IPS-NIHi7 (cell line): ENCODE measurements at regions not wholly inside any gene's neighbourhood (a gene's known extent, or its start where the extent isn't known, plus 50 kb on each side); places are given as distances from the start of the nearest gene placed in this dataset.

Experiments used
- DNase-seq: peaks from one replicate; pipeline ENCODE4 v3.0.0; 2012; ENCODE audit warnings: mixed read lengths; ENCODE audit errors: extremely low spot score

DNA sequence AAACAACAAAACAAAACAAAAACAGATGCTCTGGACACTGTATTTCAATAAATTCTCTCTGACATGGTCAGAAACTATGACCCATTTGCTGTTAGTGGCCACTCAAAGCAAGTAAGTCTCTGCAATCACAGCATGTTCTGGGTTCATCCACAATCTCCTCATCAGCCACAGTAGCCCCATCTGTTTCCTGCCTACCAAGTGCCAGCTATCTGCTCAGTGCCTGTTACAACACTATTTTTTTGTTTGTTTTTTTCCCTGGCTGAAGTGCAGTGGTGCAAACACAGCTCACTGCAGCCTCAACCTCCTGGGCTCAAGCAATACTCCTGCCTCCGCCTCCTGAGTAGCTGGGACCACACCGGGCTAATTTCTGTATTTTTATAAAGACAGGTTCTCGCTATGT is 137.9 kb downstream of the SOX9 start:
- DNase-seq: no peak

DNA sequence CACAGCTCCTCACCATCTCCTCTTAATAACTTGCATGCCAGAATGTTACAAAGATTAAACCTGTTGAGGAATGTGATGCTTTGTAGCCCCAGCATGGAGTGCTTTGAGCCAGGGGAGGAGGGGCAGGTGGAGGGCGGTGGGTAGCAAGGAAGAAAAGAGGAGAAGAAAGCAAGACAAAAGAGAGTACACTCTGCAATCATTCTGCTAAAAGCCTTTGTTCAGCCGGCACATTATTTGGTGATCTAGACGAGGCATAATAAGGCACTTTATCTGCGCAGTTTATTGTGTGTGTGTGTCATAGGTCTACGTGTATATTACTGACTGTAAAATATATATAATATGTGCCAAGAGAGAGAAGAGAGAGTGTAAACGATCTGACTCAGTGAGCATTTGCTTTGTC is 139.1 kb downstream of the SOX9 start:
- no peak for DNase-seq

DNA sequence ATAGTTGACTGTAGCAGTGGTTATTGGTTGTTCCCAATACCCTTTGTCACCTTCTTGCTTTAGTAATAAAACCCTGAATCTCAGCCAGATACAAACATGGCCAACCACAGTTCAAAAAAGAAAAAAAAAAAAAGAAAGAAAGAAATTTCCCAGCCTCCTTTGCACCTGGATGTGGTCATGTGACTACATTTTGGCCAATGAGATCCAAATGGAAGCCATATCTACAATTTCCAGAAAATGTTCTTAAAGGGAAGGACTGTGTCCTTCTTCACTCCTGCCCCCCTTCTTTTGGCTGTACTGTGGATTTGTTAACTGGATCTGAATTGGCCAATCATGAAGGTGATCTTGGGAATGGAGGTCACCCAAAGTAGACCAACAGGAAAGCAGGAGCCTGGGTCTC is 141.9 kb downstream of the SOX9 start:
- DNase-seq: no peak

DNA sequence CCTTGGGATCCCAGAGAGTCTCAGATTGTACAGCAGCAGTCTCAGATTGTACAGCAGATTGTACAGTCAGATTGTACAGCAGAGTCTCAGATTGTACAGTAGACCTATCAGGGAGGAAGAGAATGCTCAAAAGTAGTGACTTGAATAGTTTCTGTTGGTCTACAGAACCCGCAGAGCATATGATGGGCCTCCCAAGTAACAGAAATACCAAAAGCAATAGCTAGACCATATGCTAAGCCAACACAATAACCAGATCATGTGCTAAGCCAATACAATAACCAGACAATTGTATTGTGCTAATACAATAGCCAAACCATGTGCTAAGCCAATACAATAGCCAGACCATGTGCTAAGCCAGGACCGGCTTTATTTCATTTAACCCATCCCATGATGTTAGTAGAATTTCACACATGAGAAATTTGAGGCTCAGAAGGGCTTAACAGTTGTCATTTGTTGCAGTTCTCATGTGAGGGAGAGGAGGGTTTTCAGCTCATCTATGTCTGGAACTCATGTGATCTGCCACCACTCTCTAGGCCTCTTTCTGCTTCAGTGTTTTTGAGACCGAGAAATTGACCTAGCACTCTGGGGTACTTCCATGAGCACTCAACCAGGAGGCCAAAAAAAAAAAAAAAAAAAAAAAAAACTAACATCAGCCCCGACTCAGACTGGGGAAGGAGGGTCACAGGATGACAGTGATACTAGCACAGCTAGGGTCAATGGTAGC is 144.0 kb downstream of the SOX9 start:
- DNase-seq: no peak

DNA sequence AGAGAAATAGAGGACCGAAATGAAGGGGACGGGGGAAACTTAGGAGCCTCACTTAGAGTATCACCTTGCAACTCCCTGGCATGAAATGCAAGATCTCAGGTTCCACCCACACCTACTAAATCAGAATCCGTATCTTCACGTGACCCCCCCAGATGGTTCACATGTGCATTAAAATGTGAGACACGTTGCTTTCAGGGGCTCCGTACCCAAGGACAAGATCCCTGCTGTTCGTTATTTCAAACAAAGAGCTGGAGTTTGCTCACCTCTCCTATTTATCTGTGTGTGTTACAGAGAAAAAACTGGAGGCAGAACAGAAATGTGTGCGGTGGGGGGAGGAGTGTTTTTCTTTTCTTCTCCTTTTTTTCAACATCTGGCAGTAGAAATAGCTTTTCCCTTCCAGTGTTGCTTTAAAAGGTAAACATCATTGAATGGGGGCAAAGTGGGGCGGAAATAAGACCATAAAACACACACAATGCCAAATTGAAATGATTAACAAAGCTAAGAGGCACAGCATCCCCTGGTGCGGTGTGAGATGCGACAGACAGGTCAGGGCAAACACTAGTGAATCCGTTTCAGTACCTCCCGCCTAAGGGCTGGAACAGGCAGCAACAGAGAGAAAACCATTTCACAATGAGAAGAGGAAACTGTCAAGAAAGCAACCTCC is 145.4 kb downstream of the SOX9 start:
- DNase-seq: no peak

DNA sequence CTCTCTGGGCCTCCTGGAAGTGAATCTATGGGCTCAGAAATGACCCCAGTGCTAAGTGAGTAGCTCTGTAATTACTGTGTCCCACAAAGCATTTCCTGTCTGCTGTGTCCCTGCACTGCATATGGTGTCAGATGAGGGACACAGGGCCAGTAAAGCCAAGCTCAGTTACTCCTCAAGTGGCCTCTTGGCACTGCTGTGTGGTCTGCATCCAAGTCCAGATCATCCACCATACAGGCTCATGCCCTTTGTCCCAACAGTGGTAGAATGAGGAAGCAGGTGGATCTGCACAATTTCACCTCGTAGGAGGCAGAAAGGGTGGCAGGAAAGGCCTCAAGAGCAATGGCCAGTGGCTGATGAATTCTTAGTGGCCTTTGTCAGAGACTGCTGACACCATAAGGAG is 146.8 kb downstream of the SOX9 start:
- DNase-seq: no peak

GRCh38 chr17:72268431-72268830 is 147.6 kb downstream of the SOX9 start:
- no peak for DNase-seq

GRCh38 chr17:72270273-72270924 is 149.6 kb downstream of the SOX9 start:
- DNase-seq: no peak

- no peak for DNase-seq
These were observed 150.8 kb downstream of the SOX9 start for GRCh38 chr17:72271603-72272002.

- DNase-seq: no peak
These were observed 152.7 kb downstream of the SOX9 start for GRCh38 chr17:72273289-72274056.

DNA sequence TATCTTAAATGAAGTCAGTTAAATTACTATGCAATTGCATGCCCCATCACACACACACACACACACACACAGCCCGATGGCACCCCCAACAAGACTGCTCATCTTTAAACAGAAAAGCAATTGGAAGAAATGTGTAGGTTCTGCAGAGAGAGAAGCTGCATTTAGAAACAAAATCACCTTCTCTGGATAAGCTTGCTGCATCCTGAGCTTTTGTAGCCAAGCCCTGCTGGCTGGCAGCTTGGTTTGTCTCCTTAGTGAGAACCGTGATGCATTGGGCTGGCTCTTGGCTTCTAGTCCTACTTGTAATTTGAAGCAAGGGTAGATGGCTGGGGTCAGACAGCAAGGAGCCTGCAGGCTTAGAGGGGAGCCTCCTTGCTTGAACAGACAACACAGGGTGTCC is 153.8 kb downstream of the SOX9 start:
- DNase-seq: no peak

DNA sequence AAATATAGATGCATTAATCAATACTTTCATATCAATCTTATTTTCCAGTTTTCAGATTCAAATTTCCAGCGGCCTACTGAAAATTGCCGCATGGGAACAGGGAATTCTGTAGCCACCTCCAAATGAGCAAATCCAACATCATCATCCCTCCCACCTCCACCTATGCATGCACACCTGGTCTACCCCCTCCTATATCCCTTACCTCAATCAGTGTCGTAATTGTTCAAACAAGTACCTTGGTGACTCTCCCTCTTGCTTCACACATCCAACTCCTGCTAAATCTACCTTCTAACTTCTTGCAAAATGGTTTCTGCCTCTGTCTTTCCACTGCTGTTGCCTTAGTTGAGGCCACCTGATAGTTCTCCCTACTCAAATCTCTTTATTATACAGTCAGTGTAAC is 160.1 kb downstream of the SOX9 start:
- DNase-seq: no peak

- no peak for DNase-seq
These were observed 161.7 kb downstream of the SOX9 start for GRCh38 chr17:72282439-72283029.

DNA sequence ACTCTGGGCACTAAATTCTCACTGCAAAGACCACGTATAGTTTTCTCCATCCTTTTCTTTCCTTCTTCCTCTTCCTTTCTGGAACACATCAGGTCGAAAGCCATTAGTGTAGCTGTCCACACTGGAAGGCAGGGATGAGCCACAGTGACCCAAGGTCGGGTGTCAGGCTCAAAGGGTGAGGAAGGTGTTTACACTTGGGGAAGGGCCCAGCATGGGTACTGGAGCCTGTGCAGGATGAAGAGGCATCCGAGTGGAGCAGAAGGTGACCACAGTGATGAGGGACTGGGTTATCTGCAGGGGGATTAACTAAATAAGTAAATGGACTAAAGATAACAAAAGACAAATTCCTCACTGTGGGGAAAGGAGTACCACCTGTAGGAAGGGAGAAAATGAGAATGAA is 164.0 kb downstream of the SOX9 start:
- no peak for DNase-seq

GRCh38 chr17:72287586-72287985 is 166.8 kb downstream of the SOX9 start:
- DNase-seq: no peak

DNA sequence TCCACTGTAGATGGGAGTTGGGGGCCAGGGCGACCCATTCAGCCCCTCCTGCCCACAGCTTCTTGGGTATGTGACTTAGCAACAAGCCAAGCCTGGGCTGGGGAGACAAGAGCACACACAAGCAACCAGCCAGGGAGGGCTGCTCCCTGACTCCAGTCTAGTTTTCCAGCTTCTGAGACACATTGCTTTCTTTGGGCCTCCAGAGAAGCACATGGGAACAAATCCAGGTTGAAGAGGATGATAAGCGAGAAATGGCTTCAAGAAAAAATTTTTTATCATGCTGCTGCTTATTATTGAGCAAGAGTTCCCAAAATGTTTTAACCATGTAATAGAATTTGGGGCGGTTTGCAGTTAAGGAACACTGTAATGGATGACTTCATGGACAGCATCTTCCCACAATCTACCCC is 173.7 kb downstream of the SOX9 start:
- DNase-seq: no peak

DNA sequence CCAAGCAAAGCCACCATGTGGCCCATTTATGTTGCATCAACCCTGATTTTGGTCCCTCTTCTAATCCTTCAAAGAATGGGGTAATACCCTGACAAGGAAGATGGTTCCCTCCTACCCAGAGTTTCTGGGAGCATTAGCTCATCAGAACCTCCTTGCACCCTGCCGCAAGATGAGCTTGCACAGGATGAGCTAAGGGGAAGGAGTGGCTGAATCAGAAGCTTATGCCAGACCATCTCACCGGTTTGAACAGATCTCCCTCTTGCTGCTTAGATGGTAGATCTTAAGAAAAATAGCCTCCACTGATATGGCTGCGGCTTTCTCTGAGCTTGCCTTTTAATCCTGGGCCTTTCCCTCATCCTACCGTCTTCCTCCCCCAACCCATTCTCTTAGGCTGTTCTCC is 175.1 kb downstream of the SOX9 start:
- DNase-seq: no peak

DNA sequence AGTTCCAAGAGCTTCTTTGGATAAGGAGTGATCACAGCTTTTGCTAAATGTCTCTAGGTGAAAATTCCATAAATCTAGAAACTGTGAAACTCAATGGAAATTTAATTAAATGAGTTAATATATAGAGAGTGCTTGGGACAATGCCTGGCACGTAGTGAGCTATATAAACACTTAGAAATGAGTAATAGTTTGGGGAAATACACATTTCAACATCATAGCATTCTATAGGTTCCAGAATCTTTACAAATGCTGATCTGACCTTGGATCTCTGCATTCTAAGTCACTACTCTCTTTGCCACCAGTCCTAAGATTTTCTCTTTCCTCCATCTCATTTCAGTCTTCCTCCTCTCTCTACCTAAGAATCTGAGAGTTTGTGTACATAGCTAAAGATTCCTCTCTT is 175.6 kb downstream of the SOX9 start:
- DNase-seq: no peak

DNA sequence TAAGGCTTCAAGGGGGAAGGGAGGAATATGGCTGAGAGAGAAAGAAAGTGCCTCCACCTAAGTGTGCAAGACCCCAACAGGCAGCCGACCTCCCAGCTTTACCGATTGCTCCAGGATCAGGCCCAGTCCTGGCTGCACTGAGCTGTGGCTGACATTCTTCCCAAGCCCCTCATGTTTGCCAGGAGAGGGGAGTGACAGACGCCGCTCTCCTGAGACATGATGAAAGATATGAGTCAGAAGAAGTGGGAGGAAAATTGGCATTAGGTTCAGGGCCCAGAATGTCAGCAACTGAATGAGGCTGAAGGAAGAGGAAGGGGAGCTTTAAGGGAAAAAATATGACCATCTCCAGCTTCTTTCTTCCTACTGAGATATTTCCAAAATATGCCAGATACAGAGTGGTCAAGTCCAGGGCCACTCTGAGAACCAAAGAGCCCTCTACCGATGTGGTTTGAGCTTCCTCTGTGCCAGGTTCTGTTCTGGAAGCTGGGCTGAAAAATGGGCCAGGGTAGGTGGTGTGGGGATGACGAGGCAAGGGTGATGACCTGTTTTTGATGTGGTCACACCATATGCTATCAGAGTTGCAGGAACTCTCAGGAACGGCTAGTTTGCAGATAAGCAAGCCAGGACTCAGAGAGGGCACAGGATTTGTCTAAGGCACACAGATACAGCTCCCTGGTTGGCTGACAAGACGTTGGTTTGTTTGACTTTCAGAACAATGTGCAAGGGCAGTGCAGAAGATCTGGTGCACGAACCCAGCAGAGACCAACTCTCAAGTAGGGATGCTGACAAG is 176.7 kb downstream of the SOX9 start:
- DNase-seq: no peak

GRCh38 chr17:72299100-72299499 is 178.3 kb downstream of the SOX9 start:
- DNase-seq: no peak

DNA sequence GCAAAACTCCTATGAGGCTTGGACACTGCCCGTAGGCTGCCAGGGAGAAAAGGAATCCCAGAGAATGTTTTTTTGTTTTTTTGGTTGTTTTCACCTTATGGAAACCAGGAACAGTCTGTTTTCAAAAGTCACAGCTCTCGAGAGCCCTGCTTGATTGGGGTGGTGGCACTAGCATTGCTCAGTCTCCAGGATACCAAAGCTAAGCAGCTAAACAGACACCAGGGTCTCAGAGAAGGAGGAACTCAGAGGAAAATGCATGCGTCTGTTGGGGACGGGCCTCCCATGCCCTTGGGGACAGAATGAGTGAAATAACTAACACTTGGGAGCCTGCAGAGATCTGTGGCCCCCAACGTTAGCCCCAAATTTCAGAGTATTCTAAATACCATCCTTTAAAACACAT is 178.8 kb downstream of the SOX9 start:
- no peak for DNase-seq
